Smooth muscle cell (in vitro differentiated cells): ENCODE measurements at regions not wholly inside any gene's neighbourhood (a gene's known extent, or its start where the extent isn't known, plus 50 kb on each side); places are given as distances from the start of the nearest gene placed in this dataset.

Experiments
- DNase-seq: peaks from one replicate; lab custom pipeline; 2025; ENCODE audit not compliant: unreplicated experiment; lab: John Stamatoyannopoulos, UW
- H2AFZ ChIP-seq: fragments of 200-600 bp; sonication (generic); 2 replicates; pipeline ENCODE4 v1.6.0; 2016; ENCODE audit warnings: antibody characterized with exemption, low read depth, mild to moderate bottlenecking
- H3F3A ChIP-seq: fragments of 200-600 bp; sonication (generic); 2 replicates; pipeline ENCODE4 v1.6.0; 2017; ENCODE audit warnings: antibody characterized with exemption, low read depth
- H3K27ac ChIP-seq: fragments of 200-600 bp; sonication (generic); 2 replicates; pipeline ENCODE4 v1.5.1; 2016; ENCODE audit warnings: low read depth, mild to moderate bottlenecking
- H3K27me3 ChIP-seq: fragments of 200-600 bp; sonication (generic); 2 replicates; pipeline ENCODE4 v1.6.1; 2016; ENCODE audit warnings: low read depth, mild to moderate bottlenecking
- H3K36me3 ChIP-seq: fragments of 200-600 bp; sonication (generic); 2 replicates; pipeline ENCODE4 v1.5.1; 2016; ENCODE audit warnings: low read depth
- H3K4me1 ChIP-seq: fragments of 200-600 bp; sonication (generic); 2 replicates; pipeline ENCODE4 v1.5.1; 2016; ENCODE audit warnings: low read depth
- H3K4me2 ChIP-seq: fragments of 200-600 bp; sonication (generic); 2 replicates; pipeline ENCODE4 v1.6.0; 2016; ENCODE audit warnings: mild to moderate bottlenecking
- H3K4me3 ChIP-seq: fragments of 200-600 bp; sonication (generic); 2 replicates; pipeline ENCODE4 v1.5.1; 2016; ENCODE audit warnings: mild to moderate bottlenecking
- H3K79me2 ChIP-seq: fragments of 200-600 bp; sonication (generic); 2 replicates; pipeline ENCODE4 v1.6.0; 2016; ENCODE audit warnings: low read depth, mild to moderate bottlenecking
- H3K9ac ChIP-seq: fragments of 200-600 bp; sonication (generic); 2 replicates; pipeline ENCODE4 v1.6.0; 2016; ENCODE audit warnings: low read depth
- H3K9me3 ChIP-seq: fragments of 200-600 bp; sonication (generic); replicated peaks from 2 replicates; pipeline ENCODE4 v1.5.1; 2016; ENCODE audit warnings: low read depth
- H4K20me1 ChIP-seq: fragments of 200-600 bp; sonication (generic); 2 replicates; pipeline ENCODE4 v1.6.0; 2016; ENCODE audit warnings: low read depth
- CTCF ChIP-seq: fragments of 200-600 bp; sonication (generic); IDR thresholded peaks from 2 replicates; pipeline ENCODE4 v1.5.1; 2017; ENCODE audit warnings: borderline replicate concordance, mild to moderate bottlenecking, antibody characterized with exemption; ENCODE audit not compliant: insufficient read depth, poor library complexity, severe bottlenecking
- WGBS: methylation state at CpG from one replicate; pipeline ENCODE4 v1.1.7; 2016; ENCODE audit warnings: low lambda C conversion rate; 5-methylcytosine and 5-hydroxymethylcytosine counted together

DNA sequence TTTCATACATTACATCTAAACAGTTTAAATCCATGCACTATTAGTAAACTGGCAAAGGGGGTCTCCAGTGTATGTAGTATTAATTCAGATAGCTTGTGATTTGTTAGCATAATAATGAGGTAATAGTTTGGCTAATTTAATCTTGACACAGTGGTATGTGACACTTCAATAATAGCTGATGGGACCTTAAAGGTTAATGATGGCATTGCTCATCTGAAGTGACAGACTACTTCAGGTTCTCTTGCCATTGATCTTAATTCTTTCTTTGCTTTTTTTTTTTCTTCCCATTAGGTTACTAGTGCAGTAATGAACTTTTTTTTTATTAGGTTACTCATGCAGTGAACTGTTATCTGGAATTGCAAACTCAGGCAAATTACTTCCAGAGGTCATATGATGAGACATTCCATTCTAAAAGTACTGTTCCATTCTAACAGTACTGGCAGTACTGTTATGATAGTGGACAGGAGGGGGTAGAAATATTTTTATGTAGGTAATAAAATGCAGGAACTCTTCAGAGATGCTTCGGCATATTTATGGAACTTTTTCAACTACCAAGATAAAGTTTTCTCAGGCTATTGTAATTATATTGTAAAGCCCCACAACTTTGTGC, 911.3 kb upstream of the LCORL start:
- no peaks in the 10 kb centered on the region for H3K79me2 ChIP-seq
- 79% methylated on average over 1 of the region's 1 CpG for WGBS
- no peak for DNase-seq

GRCh38 chr4:18931643-18932377, 910.3 kb upstream of the LCORL start:
- no peak for TF ChIP-seq CTCF
- H3K4me1 ChIP-seq: peaks cover 5% of the 10 kb centered on the region
- H2AFZ ChIP-seq: no peak overlapping the region
- no peaks in the 10 kb centered on the region for H3K36me3 ChIP-seq
- no peak overlapping the region for H3K4me3 ChIP-seq
- no peaks in the 10 kb centered on the region for H3K27me3 ChIP-seq
- no peaks in the 10 kb centered on the region for H3K79me2 ChIP-seq
- no peak overlapping the region for H3K27ac ChIP-seq
- H3K9me3 ChIP-seq: no peaks in the 10 kb centered on the region
- DNase-seq: no peak
- H3K4me2 ChIP-seq: no peak overlapping the region
- no peaks in the 10 kb centered on the region for H3F3A ChIP-seq
- WGBS: 92% methylated on average over 1 of the region's 1 CpG
- H3K9ac ChIP-seq: no peak overlapping the region
- no peaks in the 10 kb centered on the region for H4K20me1 ChIP-seq

More for the DNA sequence above, 911.3 kb upstream of the LCORL start:
- peaks cover 5% of the 10 kb centered on the region for H3K4me1 ChIP-seq
- H3K4me2 ChIP-seq: no peak overlapping the region
- H3K9ac ChIP-seq: no peak overlapping the region
- no peak overlapping the region for H3K27ac ChIP-seq
- no peak for TF ChIP-seq CTCF
- no peak overlapping the region for H3K4me3 ChIP-seq
- no peaks in the 10 kb centered on the region for H3K27me3 ChIP-seq
- H2AFZ ChIP-seq: no peak overlapping the region
- H3K9me3 ChIP-seq: no peaks in the 10 kb centered on the region
- no peaks in the 10 kb centered on the region for H3K36me3 ChIP-seq
- no peaks in the 10 kb centered on the region for H4K20me1 ChIP-seq
- H3F3A ChIP-seq: no peaks in the 10 kb centered on the region

- Histone ChIP-seq H3K27ac (no peak overlapping the region), H3K9me3 (no peaks in the 10 kb centered on the region), H3K4me1 (peaks cover 2% of the 10 kb centered on the region), H3K9ac (no peak overlapping the region), H3F3A (no peaks in the 10 kb centered on the region), H3K4me2 (no peak overlapping the region), H3K4me3 (no peak overlapping the region), H3K79me2 (no peaks in the 10 kb centered on the region), H2AFZ (no peak overlapping the region), H3K36me3 (no peaks in the 10 kb centered on the region), H3K27me3 (no peaks in the 10 kb centered on the region), H4K20me1 (no peaks in the 10 kb centered on the region)
- no peak for TF ChIP-seq CTCF
- 92% methylated on average over 6 of the region's 6 CpGs for WGBS
- no peak for DNase-seq
Measured at GRCh38 chr4:18930487-18930886, 908.9 kb upstream of the LCORL start.
